ENCODE measurements at regions not wholly inside any gene's neighbourhood (a gene's known extent, or its start where the extent isn't known, plus 50 kb on each side); places are given as distances from the start of the nearest gene placed in this dataset.

DNA sequence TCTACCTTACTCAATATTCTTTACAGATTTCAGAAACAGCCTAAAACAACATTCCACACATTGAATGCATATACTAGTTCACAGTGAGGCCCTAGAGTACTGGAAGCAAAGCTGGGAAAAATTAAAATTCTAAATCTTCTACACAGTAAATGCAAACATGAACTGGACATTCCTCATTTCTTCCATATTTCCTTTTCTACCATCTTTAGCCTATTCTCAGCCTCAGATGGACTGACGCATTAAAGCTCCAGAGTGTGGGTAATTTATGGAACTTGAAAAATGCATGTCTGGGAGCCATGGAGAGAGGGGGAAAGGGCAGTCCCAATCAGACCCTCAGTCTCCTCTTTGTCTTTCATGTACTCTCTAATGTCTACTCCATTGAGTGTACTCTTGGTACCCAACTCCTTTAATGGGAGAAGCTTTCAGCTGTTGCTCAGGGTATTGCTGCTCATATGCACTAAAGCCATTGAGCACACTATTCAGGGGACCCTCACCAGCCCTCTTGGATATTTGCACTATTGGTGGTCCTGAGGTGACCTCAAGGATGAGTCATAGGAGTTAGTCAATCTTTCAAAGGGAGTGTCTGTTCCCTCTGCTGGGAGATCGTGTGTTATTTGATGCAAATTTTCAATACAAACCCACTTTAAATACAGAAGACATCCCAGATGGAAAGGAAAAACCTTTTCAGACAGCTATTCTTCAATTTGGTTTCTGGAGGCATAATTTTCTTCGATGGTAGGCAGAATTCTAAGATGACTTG is 83.3 kb upstream of the KCNJ15 start:
- no peaks in the 10 kb centered on the region for H3K36me3 ChIP-seq (ENCODE audit: control insufficient read depth in 2 of 2, extremely low read depth in 1 of 2, insufficient read depth in 2 of 2, low read length in 2 of 2)
- H3K9me3 ChIP-seq (ENCODE audit: control insufficient read depth, low read depth, low read length), result no peaks in the 10 kb centered on the region
- no peak overlapping the region for H3K4me3 ChIP-seq (ENCODE audit: control insufficient read depth in 2 of 3, extremely low read depth in 1 of 3, insufficient read depth in 2 of 3, low read depth in 1 of 3, low read length in 3 of 3)
- no peaks in the 10 kb centered on the region for H3K9me1 ChIP-seq (ENCODE audit: control insufficient read depth, extremely low read depth, insufficient read depth, low read length)
- H3K79me2 ChIP-seq (ENCODE audit: control insufficient read depth, insufficient read depth, low read length), result no peaks in the 10 kb centered on the region
- H3K4me1 ChIP-seq (ENCODE audit: control insufficient read depth, extremely low read depth, insufficient read depth, low read length), result peaks cover 15% of the 10 kb centered on the region
- no peaks in the 10 kb centered on the region for H4K20me1 ChIP-seq (ENCODE audit: control insufficient read depth, extremely low read depth, insufficient read depth, low read length)
- FAIRE-seq, result no peak
- H3K27me3 ChIP-seq (ENCODE audit: control insufficient read depth, extremely low read depth, insufficient read depth, low read length), result no peaks in the 10 kb centered on the region
- DNase-seq (ENCODE audit: low read depth, low spot score), result no peak
- TF ChIP-seq EZH2 (IDR thresholded peaks at IDR 0.05; ENCODE audit: low read length), result no peak
- TF ChIP-seq, protein P1, sequence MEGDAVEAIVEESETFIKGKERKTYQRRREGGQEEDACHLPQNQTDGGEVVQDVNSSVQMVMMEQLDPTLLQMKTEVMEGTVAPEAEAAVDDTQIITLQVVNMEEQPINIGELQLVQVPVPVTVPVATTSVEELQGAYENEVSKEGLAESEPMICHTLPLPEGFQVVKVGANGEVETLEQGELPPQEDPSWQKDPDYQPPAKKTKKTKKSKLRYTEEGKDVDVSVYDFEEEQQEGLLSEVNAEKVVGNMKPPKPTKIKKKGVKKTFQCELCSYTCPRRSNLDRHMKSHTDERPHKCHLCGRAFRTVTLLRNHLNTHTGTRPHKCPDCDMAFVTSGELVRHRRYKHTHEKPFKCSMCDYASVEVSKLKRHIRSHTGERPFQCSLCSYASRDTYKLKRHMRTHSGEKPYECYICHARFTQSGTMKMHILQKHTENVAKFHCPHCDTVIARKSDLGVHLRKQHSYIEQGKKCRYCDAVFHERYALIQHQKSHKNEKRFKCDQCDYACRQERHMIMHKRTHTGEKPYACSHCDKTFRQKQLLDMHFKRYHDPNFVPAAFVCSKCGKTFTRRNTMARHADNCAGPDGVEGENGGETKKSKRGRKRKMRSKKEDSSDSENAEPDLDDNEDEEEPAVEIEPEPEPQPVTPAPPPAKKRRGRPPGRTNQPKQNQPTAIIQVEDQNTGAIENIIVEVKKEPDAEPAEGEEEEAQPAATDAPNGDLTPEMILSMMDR (optimal IDR thresholded peaks at IDR 0.05 in 1 of 3, IDR thresholded peaks at IDR 0.05 in 1 of 3, conservative IDR thresholded peaks at IDR 0.05 in 1 of 3; ENCODE audit: extremely low read depth in 1 of 3, insufficient read depth in 2 of 3, low read length in 3 of 3), result no peak
- no peak overlapping the region for H2AFZ ChIP-seq (ENCODE audit: control insufficient read depth, low read length)
- no peak overlapping the region for H3K4me2 ChIP-seq (ENCODE audit: control insufficient read depth, extremely low read depth, insufficient read depth, low read depth, low read length)
- dilution Hi-C loops (cut with MboI; ENCODE audit: extremely low pct_ligation_motif_present, low sequenced_read_pairs), result no loop called here
- no peak overlapping the region for H3K27ac ChIP-seq (ENCODE audit: control insufficient read depth, insufficient read depth, low read length)
- no peak overlapping the region for H3K9ac ChIP-seq (ENCODE audit: control insufficient read depth, extremely low read depth, insufficient read depth, low read length)

DNA sequence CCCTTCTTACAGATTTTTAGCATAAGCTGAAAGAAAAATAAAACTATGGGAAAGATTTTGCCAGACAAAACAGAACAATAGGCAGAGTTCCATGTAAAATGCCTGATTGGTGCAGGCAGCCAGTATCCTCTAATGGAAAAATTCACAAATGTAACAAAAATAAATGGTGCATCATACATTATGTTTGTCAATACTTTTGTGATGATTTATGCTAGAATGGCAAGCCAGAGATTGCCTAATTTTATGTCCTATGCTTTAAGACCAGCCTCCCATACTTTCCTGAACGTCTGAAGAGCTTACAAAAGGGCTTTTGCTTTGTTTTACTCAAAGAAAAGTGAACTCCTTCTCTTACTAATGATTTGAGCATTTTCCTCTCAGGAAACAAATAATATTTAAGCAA is 81.5 kb upstream of the KCNJ15 start:
- no peak for FAIRE-seq
- Histone ChIP-seq H3K4me3 (ENCODE audit: control insufficient read depth in 2 of 3, extremely low read depth in 1 of 3, insufficient read depth in 2 of 3, low read depth in 1 of 3, low read length in 3 of 3) (no peak overlapping the region), H3K79me2 (ENCODE audit: control insufficient read depth, insufficient read depth, low read length) (no peaks in the 10 kb centered on the region), H3K27me3 (ENCODE audit: control insufficient read depth, extremely low read depth, insufficient read depth, low read length) (no peaks in the 10 kb centered on the region), H3K36me3 (ENCODE audit: control insufficient read depth in 2 of 2, extremely low read depth in 1 of 2, insufficient read depth in 2 of 2, low read length in 2 of 2) (no peaks in the 10 kb centered on the region), H2AFZ (ENCODE audit: control insufficient read depth, low read length) (no peak overlapping the region), H3K4me2 (ENCODE audit: control insufficient read depth, extremely low read depth, insufficient read depth, low read depth, low read length) (no peak overlapping the region), H3K9ac (ENCODE audit: control insufficient read depth, extremely low read depth, insufficient read depth, low read length) (no peak overlapping the region), H3K4me1 (ENCODE audit: control insufficient read depth, extremely low read depth, insufficient read depth, low read length) (peaks cover 23% of the 10 kb centered on the region), H3K9me1 (ENCODE audit: control insufficient read depth, extremely low read depth, insufficient read depth, low read length) (no peaks in the 10 kb centered on the region), H3K27ac (ENCODE audit: control insufficient read depth, insufficient read depth, low read length) (no peak overlapping the region), H4K20me1 (ENCODE audit: control insufficient read depth, extremely low read depth, insufficient read depth, low read length) (no peaks in the 10 kb centered on the region), H3K9me3 (ENCODE audit: control insufficient read depth, low read depth, low read length) (no peaks in the 10 kb centered on the region)
- no peak for DNase-seq (ENCODE audit: low read depth, low spot score)
- dilution Hi-C loops (cut with MboI; ENCODE audit: extremely low pct_ligation_motif_present, low sequenced_read_pairs), result no loop called here
- TF ChIP-seq, protein P1 (optimal IDR thresholded peaks at IDR 0.05 in 1 of 3, IDR thresholded peaks at IDR 0.05 in 1 of 3, conservative IDR thresholded peaks at IDR 0.05 in 1 of 3; ENCODE audit: extremely low read depth in 1 of 3, insufficient read depth in 2 of 3, low read length in 3 of 3), result no peak
- no peak for TF ChIP-seq EZH2 (IDR thresholded peaks at IDR 0.05; ENCODE audit: low read length)

All from keratinocyte (primary cell).